ENCODE measurements at regions not wholly inside any gene's neighbourhood (a gene's known extent, or its start where the extent isn't known, plus 50 kb on each side); places are given as distances from the start of the nearest gene placed in this dataset.

DNA sequence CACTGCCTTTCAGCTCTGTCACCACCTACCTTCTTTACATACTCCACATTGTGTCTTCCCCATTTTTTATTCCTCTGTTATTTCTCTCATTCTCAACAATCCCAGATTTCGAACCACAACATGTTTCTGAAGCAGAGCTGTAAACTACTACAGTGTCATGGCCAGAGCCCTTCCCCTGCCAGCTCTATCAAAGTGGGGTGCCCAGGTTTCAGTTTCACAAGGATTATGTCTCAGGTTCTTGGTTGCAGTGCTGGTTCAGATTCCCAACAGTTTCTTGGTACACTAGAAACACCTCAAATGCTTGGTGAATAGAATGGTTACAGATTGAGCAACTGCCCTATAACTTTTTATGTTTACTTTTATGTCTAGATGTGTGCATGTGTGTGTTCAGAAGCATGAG is 172.7 kb upstream of the MTNR1B start:
- no peak overlapping the region for H3K4me3 Mint-ChIP-seq
- no peaks in the 10 kb centered on the region for H3K27me3 Mint-ChIP-seq
- no peaks in the 10 kb centered on the region for H3K9me3 Mint-ChIP-seq
- no peaks in the 10 kb centered on the region for H3K4me1 Mint-ChIP-seq (ENCODE audit: low read depth)
- no peak overlapping the region for H3K27ac Mint-ChIP-seq
- DNase-seq: no peak
- H3K36me3 Mint-ChIP-seq (ENCODE audit: low read depth): no peaks in the 10 kb centered on the region

DNA sequence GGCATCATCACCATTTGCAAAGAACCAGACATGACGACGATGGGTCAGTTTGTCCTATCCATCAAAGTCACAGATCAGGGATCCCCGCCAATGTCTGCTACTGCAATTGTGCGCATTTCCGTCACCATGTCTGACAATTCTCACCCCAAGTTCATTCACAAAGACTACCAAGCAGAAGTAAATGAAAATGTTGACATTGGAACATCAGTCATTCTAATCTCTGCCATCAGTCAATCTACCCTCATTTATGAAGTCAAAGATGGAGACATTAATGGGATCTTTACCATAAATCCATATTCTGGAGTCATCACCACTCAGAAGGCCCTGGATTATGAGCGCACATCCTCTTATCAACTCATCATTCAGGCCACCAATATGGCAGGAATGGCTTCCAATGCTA is 171.6 kb upstream of the MTNR1B start:
- Mint-ChIP-seq H3K36me3 (ENCODE audit: low read depth) (no peaks in the 10 kb centered on the region), H3K27ac (no peak overlapping the region), H3K4me3 (no peak overlapping the region), H3K4me1 (ENCODE audit: low read depth) (no peaks in the 10 kb centered on the region), H3K27me3 (no peaks in the 10 kb centered on the region), H3K9me3 (no peaks in the 10 kb centered on the region)
- no peak for DNase-seq

DNA sequence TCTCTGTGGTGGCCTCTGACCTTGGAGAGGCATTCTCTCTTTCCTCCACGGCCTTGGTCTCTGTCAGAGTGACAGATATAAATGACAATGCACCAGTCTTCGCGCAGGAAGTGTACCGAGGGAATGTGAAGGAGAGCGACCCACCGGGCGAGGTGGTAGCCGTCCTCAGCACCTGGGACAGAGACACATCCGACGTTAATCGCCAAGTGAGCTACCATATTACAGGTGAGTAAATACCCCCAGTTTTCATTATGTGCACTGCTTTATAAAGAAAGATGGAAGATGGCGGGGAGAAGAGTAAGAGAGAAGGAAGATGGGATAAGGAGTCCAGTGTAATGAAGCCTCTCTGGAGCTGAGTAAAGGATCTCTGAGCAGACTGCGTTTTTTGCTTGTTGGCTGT is 167.8 kb upstream of the MTNR1B start:
- DNase-seq: no peak
- Mint-ChIP-seq H3K9me3 (no peaks in the 10 kb centered on the region), H3K27me3 (no peaks in the 10 kb centered on the region), H3K36me3 (ENCODE audit: low read depth) (no peaks in the 10 kb centered on the region), H3K4me3 (no peak overlapping the region), H3K27ac (no peak overlapping the region), H3K4me1 (ENCODE audit: low read depth) (no peaks in the 10 kb centered on the region)

DNA sequence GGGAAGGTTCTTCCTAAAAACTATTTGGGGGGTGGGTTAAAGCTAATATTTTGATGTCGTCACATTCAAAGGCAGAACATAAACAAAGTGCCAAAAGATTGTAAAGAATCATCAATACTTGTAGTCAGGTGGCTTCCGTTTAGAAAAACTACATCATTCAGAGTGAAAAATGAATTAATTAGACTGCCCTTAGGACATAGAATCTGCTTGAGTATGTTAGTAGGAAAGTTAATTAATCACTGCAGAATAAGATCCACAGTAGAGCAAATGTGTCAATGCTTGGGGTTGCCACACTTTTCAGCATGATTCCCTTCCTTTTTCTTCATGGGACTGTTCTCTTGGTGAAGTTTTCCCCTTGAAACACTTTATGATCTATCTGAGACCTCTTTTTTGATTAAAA is 166.8 kb upstream of the MTNR1B start:
- Mint-ChIP-seq H3K4me1 (ENCODE audit: low read depth) (no peaks in the 10 kb centered on the region), H3K27me3 (no peaks in the 10 kb centered on the region), H3K9me3 (no peaks in the 10 kb centered on the region), H3K4me3 (no peak overlapping the region), H3K36me3 (ENCODE audit: low read depth) (no peaks in the 10 kb centered on the region), H3K27ac (no peak overlapping the region)
- no peak for DNase-seq

DNA sequence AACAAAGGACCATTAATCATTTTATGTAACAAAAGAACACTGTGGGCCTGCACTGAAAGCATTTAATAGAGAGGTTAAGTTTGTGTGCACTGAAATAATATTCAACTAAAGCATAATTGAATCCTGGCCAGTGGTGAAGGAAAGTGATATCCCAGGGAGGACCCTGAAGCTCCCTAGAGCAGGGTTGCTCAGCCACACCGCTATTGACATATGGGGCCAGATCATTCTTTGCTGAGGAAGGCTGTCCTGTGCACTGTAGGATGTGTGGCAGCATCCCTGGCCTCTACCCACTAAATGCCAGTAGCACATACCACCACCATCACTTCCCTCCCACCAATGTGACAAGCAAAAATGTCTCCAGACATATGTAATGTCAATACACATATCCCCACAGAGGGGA is 166.1 kb upstream of the MTNR1B start:
- Mint-ChIP-seq H3K36me3 (ENCODE audit: low read depth) (no peaks in the 10 kb centered on the region), H3K27ac (no peak overlapping the region)

DNA sequence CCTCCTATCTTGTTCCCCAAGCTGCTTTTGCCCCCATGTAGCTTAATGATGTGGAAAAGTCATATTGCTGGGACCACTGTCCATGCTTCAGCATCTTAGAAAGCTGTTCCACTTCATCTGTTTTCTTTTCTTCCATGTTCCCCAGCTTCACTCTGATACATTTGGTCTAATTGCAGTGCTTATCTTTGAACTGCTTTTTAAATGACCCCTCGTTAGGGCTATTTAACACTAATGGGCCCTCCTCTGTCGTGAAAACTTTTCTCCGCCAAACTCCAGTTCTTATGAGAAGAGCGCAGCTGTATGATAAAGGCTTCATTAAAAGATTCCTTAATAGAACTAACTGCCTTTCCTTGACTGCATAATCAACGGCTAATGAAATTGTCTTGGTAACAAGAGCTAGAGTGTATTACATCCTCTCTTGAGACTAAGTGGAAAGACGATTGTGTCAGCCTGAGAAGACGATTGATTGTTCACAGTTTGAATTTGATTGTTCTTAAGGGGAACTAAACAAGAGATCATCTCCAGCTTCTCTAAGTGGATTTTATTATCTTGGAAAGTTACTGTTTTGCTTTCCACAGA is 165.0 kb upstream of the MTNR1B start:
- Mint-ChIP-seq H3K36me3 (ENCODE audit: low read depth) (no peaks in the 10 kb centered on the region), H3K9me3 (no peaks in the 10 kb centered on the region), H3K27ac (no peak overlapping the region), H3K4me3 (no peak overlapping the region), H3K4me1 (ENCODE audit: low read depth) (no peaks in the 10 kb centered on the region), H3K27me3 (no peaks in the 10 kb centered on the region)
- no peak for DNase-seq

More for the DNA sequence above, 166.1 kb upstream of the MTNR1B start:
- Mint-ChIP-seq H3K27me3 (no peaks in the 10 kb centered on the region), H3K4me1 (ENCODE audit: low read depth) (no peaks in the 10 kb centered on the region), H3K9me3 (no peaks in the 10 kb centered on the region), H3K4me3 (no peak overlapping the region)
- no peak for DNase-seq

DNA sequence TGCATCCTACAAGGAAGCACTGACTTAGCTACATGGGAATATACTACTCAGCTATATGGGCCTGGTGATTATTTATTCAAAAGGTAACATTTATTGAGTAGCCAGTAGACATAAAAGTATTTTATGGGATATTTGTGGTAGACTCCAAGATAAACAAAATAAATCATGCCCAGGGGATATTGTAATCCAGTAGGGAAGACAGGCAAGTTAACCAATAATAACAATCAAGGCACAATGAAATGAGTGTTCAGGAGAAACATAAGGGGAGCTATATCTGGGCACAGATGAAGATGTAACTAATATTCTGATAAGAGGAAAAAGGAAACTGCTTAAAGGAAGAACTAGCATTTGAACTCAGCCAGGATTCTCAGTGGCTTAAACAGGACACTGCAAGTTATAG is 161.4 kb upstream of the MTNR1B start:
- H3K4me1 Mint-ChIP-seq (ENCODE audit: low read depth): no peaks in the 10 kb centered on the region
- H3K36me3 Mint-ChIP-seq (ENCODE audit: low read depth): no peaks in the 10 kb centered on the region

DNA sequence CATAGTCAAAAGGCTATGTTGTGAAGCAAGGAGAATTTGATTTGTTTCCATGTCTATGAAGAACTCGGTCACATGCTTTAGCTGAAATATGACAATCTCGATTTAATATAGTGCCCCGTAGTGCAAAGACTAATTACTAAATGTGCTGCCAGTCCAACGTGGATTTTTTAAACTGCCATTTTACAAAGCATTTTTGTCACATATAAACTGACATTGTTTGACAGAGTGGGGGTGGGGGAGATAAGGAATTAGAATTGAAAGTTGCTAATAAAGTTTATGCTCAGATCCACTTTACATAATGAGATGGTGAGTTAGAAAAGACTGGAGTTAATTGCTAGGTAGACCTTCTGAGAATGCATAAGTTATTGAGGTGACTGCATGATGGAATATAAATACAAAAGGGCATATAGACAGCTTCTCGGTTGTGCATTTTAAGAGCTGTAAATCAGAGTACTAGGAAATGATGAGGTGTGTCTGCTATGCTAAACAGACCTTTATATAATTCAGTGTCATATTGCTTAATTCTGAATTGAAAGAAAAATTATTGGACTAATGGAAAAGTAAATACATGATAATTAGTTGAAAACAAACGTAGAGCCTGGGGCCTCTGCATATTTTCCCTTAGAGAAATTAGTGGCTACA is 158.9 kb upstream of the MTNR1B start:
- Mint-ChIP-seq H3K27ac (no peak overlapping the region), H3K4me1 (ENCODE audit: low read depth) (no peaks in the 10 kb centered on the region), H3K4me3 (no peak overlapping the region), H3K36me3 (ENCODE audit: low read depth) (no peaks in the 10 kb centered on the region), H3K9me3 (no peaks in the 10 kb centered on the region), H3K27me3 (no peaks in the 10 kb centered on the region)
- no peak for DNase-seq

More for the DNA sequence above, 161.4 kb upstream of the MTNR1B start:
- no peak for DNase-seq
- Mint-ChIP-seq H3K9me3 (no peaks in the 10 kb centered on the region), H3K4me3 (no peak overlapping the region), H3K27me3 (no peaks in the 10 kb centered on the region), H3K27ac (no peak overlapping the region)

DNA sequence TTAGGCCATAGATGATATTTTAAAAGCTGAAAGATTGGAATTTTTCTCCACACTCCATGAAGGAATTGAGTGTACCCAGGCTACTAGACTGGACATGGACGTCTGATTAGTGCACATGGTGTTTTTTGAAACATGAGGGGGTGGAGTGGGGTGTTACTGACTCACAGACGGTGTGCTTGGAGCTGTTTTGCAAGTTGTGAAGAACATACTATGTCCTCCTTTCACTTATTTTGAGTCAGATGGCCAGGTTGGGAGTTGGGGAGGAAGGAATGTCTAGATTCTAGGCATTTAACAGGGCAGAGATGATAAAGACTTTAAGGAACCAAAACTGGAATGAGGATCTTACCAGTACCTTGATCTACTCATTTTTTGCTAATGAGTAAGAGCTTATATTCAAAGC is 158.1 kb upstream of the MTNR1B start:
- no peaks in the 10 kb centered on the region for H3K27me3 Mint-ChIP-seq

DNA sequence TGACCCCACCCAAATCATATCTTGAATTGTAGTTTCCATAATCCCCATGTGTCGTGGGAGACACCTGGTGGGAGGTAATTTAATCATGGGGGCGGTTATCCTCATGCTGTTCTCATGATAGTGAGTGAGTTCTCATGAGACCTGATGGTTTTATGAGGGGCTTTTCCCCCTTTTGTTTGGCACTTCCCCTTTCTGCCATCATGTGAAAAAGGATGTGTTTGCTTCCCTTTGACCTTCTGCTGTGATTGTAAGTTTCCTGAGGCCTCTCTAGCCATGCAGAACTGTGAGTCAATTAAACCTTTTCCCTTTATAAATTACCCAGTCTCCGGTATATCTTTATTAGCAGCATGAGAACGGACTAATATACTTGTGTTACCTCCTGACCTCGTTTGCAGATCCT is 156.6 kb upstream of the MTNR1B start:
- Mint-ChIP-seq H3K27me3 (no peaks in the 10 kb centered on the region), H3K9me3 (no peaks in the 10 kb centered on the region), H3K4me1 (ENCODE audit: low read depth) (no peaks in the 10 kb centered on the region), H3K36me3 (ENCODE audit: low read depth) (no peaks in the 10 kb centered on the region), H3K4me3 (no peak overlapping the region), H3K27ac (no peak overlapping the region)
- no peak for DNase-seq

More for the DNA sequence above, 158.1 kb upstream of the MTNR1B start:
- H3K9me3 Mint-ChIP-seq: no peaks in the 10 kb centered on the region
- H3K36me3 Mint-ChIP-seq (ENCODE audit: low read depth): no peaks in the 10 kb centered on the region
- DNase-seq: no peak
- no peak overlapping the region for H3K4me3 Mint-ChIP-seq
- H3K27ac Mint-ChIP-seq: no peak overlapping the region
- H3K4me1 Mint-ChIP-seq (ENCODE audit: low read depth): no peaks in the 10 kb centered on the region

DNA sequence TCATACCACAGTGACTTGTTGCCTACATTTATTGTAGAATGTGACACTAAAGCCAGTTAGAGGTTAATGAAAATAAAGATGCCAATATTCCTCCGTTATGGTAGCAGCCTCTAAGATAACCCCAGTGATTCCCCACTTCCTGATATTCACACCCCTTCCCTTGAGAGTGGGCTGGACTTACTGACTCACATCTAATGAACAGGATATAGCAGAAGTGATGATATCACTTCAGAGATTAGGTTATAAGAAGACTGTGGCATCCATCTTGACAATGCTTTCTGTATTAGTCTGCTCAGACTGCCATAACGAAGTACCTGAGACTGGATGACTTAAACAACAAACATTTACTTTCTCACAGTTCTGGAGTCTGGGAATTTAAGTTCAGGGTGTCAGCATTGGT is 149.6 kb upstream of the MTNR1B start:
- Mint-ChIP-seq H3K4me1 (ENCODE audit: low read depth) (no peaks in the 10 kb centered on the region), H3K27me3 (no peaks in the 10 kb centered on the region), H3K36me3 (ENCODE audit: low read depth) (no peaks in the 10 kb centered on the region), H3K4me3 (no peak overlapping the region), H3K27ac (no peak overlapping the region), H3K9me3 (no peaks in the 10 kb centered on the region)
- DNase-seq: no peak

DNA sequence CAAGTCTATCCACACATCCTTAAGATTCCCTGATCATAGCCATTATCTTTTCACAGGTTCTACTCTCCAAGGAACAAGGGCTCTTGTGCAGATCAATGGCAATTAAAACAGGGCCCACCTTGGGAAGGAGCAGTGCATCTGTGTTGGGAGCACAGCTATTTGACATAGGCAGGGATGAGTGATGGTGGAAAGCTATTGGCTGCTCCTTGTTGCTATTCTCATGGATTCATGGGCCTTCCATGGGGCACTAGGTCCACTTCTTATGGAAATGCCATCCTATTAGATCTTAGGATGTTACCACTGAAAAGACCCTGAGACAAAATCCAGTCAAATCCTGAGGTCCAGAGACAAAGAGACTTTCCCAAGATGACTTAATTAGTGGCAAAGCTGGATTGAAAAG is 148.6 kb upstream of the MTNR1B start:
- Mint-ChIP-seq H3K27me3 (no peaks in the 10 kb centered on the region), H3K4me1 (ENCODE audit: low read depth) (no peaks in the 10 kb centered on the region), H3K36me3 (ENCODE audit: low read depth) (no peaks in the 10 kb centered on the region), H3K9me3 (no peaks in the 10 kb centered on the region), H3K27ac (no peak overlapping the region), H3K4me3 (no peak overlapping the region)
- DNase-seq: no peak

DNA sequence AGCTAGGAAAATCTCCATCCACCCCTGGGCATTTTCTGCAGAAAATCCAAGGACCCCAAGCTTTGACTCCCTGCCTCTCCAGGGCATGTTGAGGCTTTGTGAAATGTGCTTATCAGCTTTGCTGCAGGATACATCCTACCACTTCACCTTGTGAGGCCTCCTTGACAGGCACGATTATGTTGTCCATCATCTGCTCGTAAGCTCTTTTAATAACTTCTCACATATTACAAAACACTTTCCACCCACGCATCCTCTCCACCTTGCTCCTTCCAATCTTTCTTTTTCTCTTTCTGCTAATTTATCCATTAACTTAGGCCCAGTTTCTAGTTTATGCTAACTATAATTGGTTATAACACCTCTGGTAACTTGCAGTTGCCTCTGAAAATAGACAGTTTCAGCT is 147.0 kb upstream of the MTNR1B start:
- Mint-ChIP-seq H3K4me1 (ENCODE audit: low read depth) (no peaks in the 10 kb centered on the region), H3K27me3 (no peaks in the 10 kb centered on the region), H3K9me3 (no peaks in the 10 kb centered on the region), H3K27ac (no peak overlapping the region), H3K4me3 (no peak overlapping the region), H3K36me3 (ENCODE audit: low read depth) (no peaks in the 10 kb centered on the region)
- DNase-seq: no peak

DNA sequence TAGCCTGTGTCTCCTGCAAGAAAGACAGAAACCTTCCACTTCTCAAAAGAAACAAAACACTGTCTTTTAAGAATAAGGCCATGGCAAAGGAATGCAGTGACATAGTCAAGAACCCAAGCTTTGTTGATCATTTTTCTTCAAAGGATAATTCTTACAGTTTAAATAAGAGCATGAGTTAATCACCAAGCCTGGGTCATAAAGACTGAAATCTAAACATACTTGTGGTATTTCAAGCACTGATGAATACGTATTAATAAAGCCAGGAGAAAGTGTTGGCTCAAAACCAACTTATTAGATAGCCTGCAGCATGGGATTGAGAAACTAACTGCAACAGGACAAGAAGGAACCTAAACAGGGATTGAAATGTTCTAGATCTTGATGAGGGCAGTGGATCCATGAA is 143.3 kb upstream of the MTNR1B start:
- Mint-ChIP-seq H3K27me3 (peaks cover 3% of the 10 kb centered on the region), H3K4me1 (ENCODE audit: low read depth) (no peaks in the 10 kb centered on the region), H3K9me3 (no peaks in the 10 kb centered on the region), H3K4me3 (no peak overlapping the region), H3K36me3 (ENCODE audit: low read depth) (no peaks in the 10 kb centered on the region), H3K27ac (no peak overlapping the region)
- no peak for DNase-seq

DNA sequence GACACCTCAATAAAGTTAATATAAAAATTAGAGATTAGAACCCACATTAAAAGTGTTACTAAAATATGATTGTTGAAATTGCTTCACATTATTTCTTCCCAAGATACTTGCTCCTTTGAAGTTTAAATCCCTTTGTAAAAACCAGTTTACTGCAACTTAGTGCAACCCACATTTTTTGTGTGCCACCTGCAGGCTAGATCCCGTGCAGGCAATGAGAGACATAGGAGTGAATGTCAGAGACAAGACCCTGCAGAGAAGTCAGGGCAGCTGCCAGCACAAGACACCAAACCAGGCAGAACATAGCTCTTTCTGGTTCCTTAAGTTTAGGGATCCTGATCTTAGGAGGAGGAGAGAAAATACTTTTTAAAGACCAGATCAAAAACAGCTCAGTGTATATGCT is 142.8 kb upstream of the MTNR1B start:
- no peak for DNase-seq
- Mint-ChIP-seq H3K9me3 (no peaks in the 10 kb centered on the region), H3K4me1 (ENCODE audit: low read depth) (no peaks in the 10 kb centered on the region), H3K4me3 (no peak overlapping the region), H3K27ac (no peak overlapping the region), H3K27me3 (peaks cover 3% of the 10 kb centered on the region), H3K36me3 (ENCODE audit: low read depth) (no peaks in the 10 kb centered on the region)

DNA sequence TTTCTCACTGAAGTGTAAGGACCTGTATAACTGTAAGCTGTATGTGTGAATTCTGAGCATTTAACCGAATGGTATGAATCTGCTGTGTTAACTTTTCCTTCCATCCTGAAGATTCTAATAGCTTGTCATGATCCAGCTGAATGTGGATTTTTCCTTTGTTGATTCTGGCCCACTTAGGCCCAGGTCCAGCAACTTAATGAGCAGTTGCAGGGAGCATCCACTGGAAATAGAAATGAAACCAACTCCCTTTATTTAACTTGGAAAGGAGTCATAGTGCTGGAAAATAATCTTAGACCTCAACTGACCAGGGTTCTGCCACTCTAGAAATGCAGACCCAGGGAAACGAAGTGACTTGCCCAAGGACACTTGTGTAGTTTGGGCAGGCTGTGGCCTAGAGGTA is 142.3 kb upstream of the MTNR1B start:
- DNase-seq: no peak
- Mint-ChIP-seq H3K36me3 (ENCODE audit: low read depth) (no peaks in the 10 kb centered on the region), H3K4me1 (ENCODE audit: low read depth) (no peaks in the 10 kb centered on the region), H3K9me3 (no peaks in the 10 kb centered on the region), H3K4me3 (no peak overlapping the region), H3K27ac (no peak overlapping the region), H3K27me3 (peaks cover 3% of the 10 kb centered on the region)
